GM12878 (cell line): ENCODE measurements at regions not wholly inside any gene's neighbourhood (a gene's known extent, or its start where the extent isn't known, plus 50 kb on each side); places are given as distances from the start of the nearest gene placed in this dataset.

Experiments used
- ATF7 ChIP-seq: fragments of 450-650 bp; IDR thresholded peaks from 2 replicates; pipeline ENCODE4 v1.6.1; 2016; ENCODE audit warnings: low read depth, mild to moderate bottlenecking
- CEBPB ChIP-seq, 2 experiments: fragments of 150-350 bp in 1 of 2; IDR thresholded peaks; 2 replicates each; pipeline ENCODE4 v1.6.1; 2012 to 2014; ENCODE audit warnings: low read depth in 2 of 2, low read length in 2 of 2, borderline replicate concordance in 1 of 2, inconsistent platforms in 1 of 2
- CREB1 ChIP-seq: IDR thresholded peaks from 2 replicates; pipeline ENCODE4 v1.6.1; 2012; ENCODE audit warnings: low read depth, mild to moderate bottlenecking, inconsistent platforms
- MXI1 ChIP-seq: fragments of 150-350 bp; IDR thresholded peaks from 2 replicates; pipeline ENCODE4 v1.6.1; 2011; ENCODE audit warnings: low read depth, mild to moderate bottlenecking, inconsistent platforms, low read length, improper control_type of control experiment
- POLR2A ChIP-seq: IDR thresholded peaks from 2 replicates; pipeline ENCODE4 v1.6.1; 2011; ENCODE audit warnings: low read depth, mild to moderate bottlenecking, low read length
- RFX5 ChIP-seq: IDR thresholded peaks from 2 replicates; pipeline ENCODE4 v1.6.1; 2011; ENCODE audit warnings: low read depth, low read length, improper control_type of control experiment
- YY1 ChIP-seq: IDR thresholded peaks from 2 replicates; pipeline ENCODE4 v1.6.1; 2011; ENCODE audit warnings: low read depth, mild to moderate bottlenecking, low read length
- ZNF217 ChIP-seq: fragments of 450-650 bp; IDR thresholded peaks from 2 replicates; pipeline ENCODE4 v1.6.1; 2017; ENCODE audit warnings: antibody characterized with exemption, mild to moderate bottlenecking
- TF ChIP-seq, protein P1 (sequence below), 3 experiments: IDR thresholded peaks in 2 of 3; conservative IDR thresholded peaks in 1 of 3; 2 replicates each; pipeline ENCODE4 v1.5.1; 2011; ENCODE audit warnings: low read depth in 3 of 3, low read length in 3 of 3, mild to moderate bottlenecking in 3 of 3, control low read depth in 2 of 3, moderate library complexity in 2 of 3, inconsistent platforms in 1 of 3, mixed read lengths in 1 of 3; ENCODE audit not compliant: control insufficient read depth in 2 of 3, insufficient read depth in 1 of 3; ENCODE audit errors: extremely low read depth in 1 of 3
- TF ChIP-seq, protein P2 (sequence below): IDR thresholded peaks from 2 replicates; pipeline ENCODE4 v1.6.1; 2012; ENCODE audit warnings: mild to moderate bottlenecking, low read depth, low read length

DNA sequence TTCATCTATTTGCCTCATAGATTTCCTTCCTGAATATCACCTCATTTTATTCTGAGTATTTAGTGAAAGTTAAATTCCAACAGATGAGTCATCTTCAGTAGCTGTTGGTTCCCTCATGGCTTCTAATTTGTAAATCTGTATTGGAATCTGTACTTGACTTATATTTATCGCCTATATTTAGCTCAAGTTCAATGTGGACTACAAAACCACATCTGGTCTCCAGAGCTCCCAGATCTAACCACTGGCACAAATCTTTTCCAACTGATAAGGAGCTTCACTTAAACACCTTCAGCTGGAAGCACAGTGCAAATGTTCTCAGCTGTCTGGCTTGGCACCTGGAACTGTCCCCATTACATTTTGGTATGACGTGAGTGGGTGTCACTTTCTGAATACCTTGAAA lies 82.8 kb upstream of the DSEL start:
- TF ChIP-seq, protein P1, sequence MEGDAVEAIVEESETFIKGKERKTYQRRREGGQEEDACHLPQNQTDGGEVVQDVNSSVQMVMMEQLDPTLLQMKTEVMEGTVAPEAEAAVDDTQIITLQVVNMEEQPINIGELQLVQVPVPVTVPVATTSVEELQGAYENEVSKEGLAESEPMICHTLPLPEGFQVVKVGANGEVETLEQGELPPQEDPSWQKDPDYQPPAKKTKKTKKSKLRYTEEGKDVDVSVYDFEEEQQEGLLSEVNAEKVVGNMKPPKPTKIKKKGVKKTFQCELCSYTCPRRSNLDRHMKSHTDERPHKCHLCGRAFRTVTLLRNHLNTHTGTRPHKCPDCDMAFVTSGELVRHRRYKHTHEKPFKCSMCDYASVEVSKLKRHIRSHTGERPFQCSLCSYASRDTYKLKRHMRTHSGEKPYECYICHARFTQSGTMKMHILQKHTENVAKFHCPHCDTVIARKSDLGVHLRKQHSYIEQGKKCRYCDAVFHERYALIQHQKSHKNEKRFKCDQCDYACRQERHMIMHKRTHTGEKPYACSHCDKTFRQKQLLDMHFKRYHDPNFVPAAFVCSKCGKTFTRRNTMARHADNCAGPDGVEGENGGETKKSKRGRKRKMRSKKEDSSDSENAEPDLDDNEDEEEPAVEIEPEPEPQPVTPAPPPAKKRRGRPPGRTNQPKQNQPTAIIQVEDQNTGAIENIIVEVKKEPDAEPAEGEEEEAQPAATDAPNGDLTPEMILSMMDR (IDR thresholded peaks at IDR 0.05 in 2 of 3, conservative IDR thresholded peaks at IDR 0.05 in 1 of 3; ENCODE audit: control insufficient read depth in 2 of 3, extremely low read depth in 1 of 3, insufficient read depth in 1 of 3, low read depth in 3 of 3, low read length in 3 of 3) = no peak
- TF ChIP-seq CEBPB (IDR thresholded peaks at IDR 0.05; ENCODE audit: borderline replicate concordance in 1 of 2, low read depth in 2 of 2, low read length in 2 of 2) (no peak), MXI1 (no peak), ZNF217 (no peak), CREB1 (no peak), RFX5 (no peak), YY1 (no peak), ATF7 (no peak), POLR2A (no peak)
- TF ChIP-seq, protein P2, sequence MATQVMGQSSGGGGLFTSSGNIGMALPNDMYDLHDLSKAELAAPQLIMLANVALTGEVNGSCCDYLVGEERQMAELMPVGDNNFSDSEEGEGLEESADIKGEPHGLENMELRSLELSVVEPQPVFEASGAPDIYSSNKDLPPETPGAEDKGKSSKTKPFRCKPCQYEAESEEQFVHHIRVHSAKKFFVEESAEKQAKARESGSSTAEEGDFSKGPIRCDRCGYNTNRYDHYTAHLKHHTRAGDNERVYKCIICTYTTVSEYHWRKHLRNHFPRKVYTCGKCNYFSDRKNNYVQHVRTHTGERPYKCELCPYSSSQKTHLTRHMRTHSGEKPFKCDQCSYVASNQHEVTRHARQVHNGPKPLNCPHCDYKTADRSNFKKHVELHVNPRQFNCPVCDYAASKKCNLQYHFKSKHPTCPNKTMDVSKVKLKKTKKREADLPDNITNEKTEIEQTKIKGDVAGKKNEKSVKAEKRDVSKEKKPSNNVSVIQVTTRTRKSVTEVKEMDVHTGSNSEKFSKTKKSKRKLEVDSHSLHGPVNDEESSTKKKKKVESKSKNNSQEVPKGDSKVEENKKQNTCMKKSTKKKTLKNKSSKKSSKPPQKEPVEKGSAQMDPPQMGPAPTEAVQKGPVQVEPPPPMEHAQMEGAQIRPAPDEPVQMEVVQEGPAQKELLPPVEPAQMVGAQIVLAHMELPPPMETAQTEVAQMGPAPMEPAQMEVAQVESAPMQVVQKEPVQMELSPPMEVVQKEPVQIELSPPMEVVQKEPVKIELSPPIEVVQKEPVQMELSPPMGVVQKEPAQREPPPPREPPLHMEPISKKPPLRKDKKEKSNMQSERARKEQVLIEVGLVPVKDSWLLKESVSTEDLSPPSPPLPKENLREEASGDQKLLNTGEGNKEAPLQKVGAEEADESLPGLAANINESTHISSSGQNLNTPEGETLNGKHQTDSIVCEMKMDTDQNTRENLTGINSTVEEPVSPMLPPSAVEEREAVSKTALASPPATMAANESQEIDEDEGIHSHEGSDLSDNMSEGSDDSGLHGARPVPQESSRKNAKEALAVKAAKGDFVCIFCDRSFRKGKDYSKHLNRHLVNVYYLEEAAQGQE = no peak
